ENCODE measurements at regions not wholly inside any gene's neighbourhood (a gene's known extent, or its start where the extent isn't known, plus 50 kb on each side); places are given as distances from the start of the nearest gene placed in this dataset.
"Not testable (repeated sequence)": the region's sequence is repeated elsewhere in the genome, so short reads cannot be mapped to it uniquely, and the experiment has no call there.

- no peak for DNase-seq
Observed at GRCh38 chr3:10628891-10629670, 123.7 kb upstream of the ATP2B2 start.

- no peak for DNase-seq
Observed at GRCh38 chr3:10629671-10630040, 124.3 kb upstream of the ATP2B2 start.

DNA sequence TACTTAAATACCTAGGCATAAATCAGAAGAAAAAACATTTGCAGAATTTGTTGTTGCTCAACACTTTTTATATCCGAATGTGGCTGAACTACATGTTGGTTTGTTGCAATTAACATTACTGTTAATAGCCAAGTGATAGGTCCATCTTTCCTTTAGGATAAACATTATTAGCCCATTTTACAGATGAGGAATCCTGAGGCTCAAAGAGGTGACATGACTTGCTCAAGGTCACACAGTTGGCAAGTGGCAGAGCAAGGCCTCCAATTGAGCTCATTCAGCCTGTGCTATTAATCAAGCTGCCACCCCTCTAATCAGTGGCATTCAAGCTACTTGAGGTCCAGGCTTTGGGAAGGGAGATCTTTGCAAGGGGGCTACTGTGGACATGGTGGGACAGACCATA lies 125.8 kb upstream of the ATP2B2 start:
- no peak for DNase-seq

- no peak for DNase-seq
Observed at GRCh38 chr3:10632125-10632524, 126.7 kb upstream of the ATP2B2 start.

GRCh38 chr3:10632741-10633140 lies 127.4 kb upstream of the ATP2B2 start:
- no peak for DNase-seq

- DNase-seq, result no peak
Observed at GRCh38 chr3:10635446-10636076, 130.2 kb upstream of the ATP2B2 start.

- no peak for DNase-seq
Observed at GRCh38 chr3:10637342-10637741, 132.0 kb upstream of the ATP2B2 start.

GRCh38 chr3:10638466-10638865 lies 133.1 kb upstream of the ATP2B2 start:
- DNase-seq, result no peak

DNA sequence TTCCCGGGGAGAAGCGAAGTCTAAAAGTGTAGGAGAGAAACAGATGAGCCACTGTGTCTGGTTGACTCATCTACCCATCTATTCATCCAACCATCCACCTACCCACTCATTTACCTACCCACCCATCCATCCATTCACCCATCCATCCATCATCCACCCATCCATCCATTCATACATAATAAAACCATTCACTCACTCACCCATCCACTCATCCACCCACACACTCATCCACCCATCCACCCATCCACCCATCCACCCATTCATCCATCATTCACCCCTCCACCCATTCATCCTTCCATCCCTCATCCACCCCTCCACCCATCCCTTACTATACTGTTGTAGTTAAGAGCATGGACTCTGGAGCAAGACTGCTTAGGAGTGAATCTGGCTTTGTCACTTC lies 136.4 kb upstream of the ATP2B2 start:
- no peak for DNase-seq

- DNase-seq, result no peak
Observed at GRCh38 chr3:10644189-10644588, 138.8 kb upstream of the ATP2B2 start.

DNA sequence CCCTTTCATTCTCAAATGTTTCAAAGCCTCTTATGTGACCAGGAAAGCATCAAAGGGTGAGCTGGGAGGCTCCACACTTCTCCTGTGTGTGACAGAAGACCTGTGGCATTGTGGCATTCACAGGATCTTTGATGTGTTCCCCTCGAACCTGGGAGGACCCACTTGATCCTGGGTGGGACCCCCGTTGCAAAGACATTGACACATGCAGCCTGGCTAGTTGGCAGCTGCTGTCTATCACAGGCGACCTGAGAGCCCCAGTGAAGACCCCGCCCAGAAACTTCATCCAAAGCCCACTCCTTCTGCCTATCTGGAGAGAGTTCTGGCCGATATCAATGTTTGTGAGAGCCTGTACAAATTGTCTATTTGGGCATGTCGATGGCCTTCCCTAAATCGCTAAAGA lies 140.4 kb upstream of the ATP2B2 start:
- DNase-seq, result no peak

GRCh38 chr3:10646531-10647335 lies 141.3 kb upstream of the ATP2B2 start:
- no peak for DNase-seq

- no peak for DNase-seq
Observed at GRCh38 chr3:10647376-10647775, 142.0 kb upstream of the ATP2B2 start.

GRCh38 chr3:10648181-10648580 lies 142.8 kb upstream of the ATP2B2 start:
- DNase-seq, result no peak

DNA sequence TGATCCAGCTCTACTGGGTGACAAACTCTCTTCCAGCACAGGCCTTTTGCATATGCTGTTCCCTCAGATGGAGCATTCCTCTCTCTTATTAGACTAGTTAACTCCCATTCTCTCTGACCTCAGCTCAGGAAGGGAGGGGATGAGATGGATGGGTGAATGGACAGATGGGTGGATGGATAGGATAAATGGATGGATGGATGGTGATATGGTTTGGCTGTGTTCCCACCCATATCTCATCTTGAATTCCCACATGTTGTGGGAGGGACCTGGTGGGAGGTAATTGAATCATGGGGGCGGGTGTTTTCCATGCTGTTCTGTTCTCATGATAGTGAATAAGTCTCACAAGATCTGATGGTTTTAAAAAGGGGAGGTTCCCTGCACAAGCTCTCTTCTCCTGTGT lies 144.1 kb upstream of the ATP2B2 start:
- DNase-seq, result peak in 1 of 3 donors; percentile 4

GRCh38 chr3:10651506-10651905 lies 146.1 kb upstream of the ATP2B2 start:
- no peak for DNase-seq

DNA sequence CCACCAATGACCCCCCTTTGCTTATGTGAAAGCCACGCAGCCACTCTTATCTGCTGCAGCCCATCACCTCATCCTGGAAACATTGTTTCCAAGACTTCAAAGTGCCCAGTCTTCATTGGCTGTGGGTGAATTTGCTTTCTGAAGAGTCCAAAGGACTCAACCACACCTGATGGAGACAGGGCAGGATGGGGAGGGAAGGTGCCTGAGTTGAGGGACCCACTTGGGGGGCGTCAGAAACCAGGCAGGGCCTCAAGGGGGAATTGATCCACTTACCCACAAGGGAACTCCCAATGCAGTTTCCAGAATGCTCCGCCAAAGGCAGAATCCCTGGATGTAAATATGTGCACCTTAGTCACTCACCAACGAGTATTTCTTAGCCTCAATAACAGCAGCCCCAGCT lies 147.9 kb upstream of the ATP2B2 start:
- DNase-seq, result no peak

DNA sequence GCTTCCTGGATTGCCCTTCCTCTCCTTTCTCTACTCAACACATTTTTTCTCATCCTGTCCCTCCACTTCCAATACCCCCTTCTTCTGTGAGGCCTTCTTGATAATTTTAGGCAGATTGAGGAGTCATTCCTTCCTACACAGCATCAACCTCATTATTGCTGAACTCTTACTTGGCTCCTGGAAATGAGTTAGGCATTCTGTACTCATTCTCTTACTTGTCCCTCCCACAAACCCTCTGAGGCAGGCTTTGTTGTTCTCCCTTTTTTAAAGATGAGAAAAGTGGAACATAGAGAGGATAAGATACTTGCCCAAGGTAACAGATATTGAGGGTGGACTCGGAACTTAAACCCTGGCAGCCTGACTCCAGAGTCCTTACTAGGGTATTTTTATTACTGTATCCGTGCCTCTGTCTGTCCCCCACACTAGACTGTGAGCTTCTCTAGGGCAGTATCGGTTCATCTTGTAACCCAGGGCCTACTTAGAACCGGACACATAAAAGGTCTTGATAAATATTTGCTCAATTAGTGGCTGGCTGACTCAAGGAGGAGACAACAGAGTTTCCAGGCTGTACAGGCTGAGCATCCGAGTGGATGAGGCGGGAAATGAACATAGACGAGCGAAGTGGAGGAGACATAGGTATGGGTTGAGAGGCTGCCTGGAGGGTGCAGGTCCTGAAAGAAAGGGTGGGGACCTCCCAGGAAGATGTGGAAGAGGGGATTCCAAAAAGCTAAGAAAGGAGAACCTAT lies 148.7 kb upstream of the ATP2B2 start:
- DNase-seq, result no peak

DNA sequence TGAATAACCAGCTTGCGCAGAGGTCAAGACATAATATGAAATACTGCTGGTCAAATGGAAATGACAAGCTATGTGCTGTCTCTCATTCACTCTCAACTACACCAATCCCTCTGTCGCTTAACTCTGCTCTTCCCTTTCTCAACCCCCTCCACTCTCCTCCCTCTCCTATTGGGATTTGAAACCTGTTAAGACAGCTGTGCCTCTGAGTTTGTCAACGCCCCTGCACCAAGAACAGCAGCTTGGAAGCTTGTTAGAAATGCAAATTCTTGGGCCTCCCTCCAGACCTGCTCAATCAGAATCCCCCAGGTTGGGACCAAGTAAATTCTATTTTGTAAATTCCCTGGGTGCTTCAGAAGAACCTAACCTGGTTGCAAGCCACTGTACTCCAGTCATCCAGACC lies 149.7 kb upstream of the ATP2B2 start:
- DNase-seq, result no peak

GRCh38 chr3:10657339-10657738 lies 152.0 kb upstream of the ATP2B2 start:
- not testable (repeated sequence) for DNase-seq

GRCh38 chr3:10665592-10665991 lies 150.4 kb upstream of the SLC6A11 start:
- no peak for DNase-seq

- DNase-seq, result peak in 2 of 3 donors; percentile 12
Observed at GRCh38 chr3:10666621-10667020, 149.4 kb upstream of the SLC6A11 start.

GRCh38 chr3:10667269-10667668 lies 148.8 kb upstream of the SLC6A11 start:
- peak; percentile 19 to 32 (median 31) for DNase-seq
